IPS DF 6.9 (cell line): ENCODE measurements at regions not wholly inside any gene's neighbourhood (a gene's known extent, or its start where the extent isn't known, plus 50 kb on each side); places are given as distances from the start of the nearest gene placed in this dataset.

Experiments used
- DNase-seq: peaks from one replicate; pipeline ENCODE4 v3.0.0-alpha.2; 2013; ENCODE audit warnings: low read depth, low spot score
- H3K27ac ChIP-seq: one replicate; pipeline ENCODE4 v1.5.1; 2013; ENCODE audit warnings: low read length, control low read depth
- H3K27me3 ChIP-seq: 2 replicates; pipeline ENCODE4 v1.6.1; 2013; ENCODE audit warnings: mild to moderate bottlenecking, low read length; ENCODE audit not compliant: control insufficient read depth, insufficient read depth
- H3K36me3 ChIP-seq: 2 replicates; pipeline ENCODE4 v1.6.1; 2013; ENCODE audit warnings: low read length; ENCODE audit not compliant: control insufficient read depth, insufficient read depth
- H3K4me1 ChIP-seq: 2 replicates; pipeline ENCODE4 v1.6.1; 2013; ENCODE audit warnings: low read length; ENCODE audit not compliant: control insufficient read depth, insufficient read depth
- H3K4me3 ChIP-seq: 2 replicates; pipeline ENCODE4 v1.5.1; 2013; ENCODE audit warnings: mild to moderate bottlenecking, low read length
- H3K9me3 ChIP-seq: 2 replicates; pipeline ENCODE4 v1.6.1; 2013; ENCODE audit warnings: low read length, inconsistent platforms; ENCODE audit not compliant: control insufficient read depth, insufficient read depth
- WGBS: extraction: QIAGEN DNeasy Blood & Tissue Kit; methylation state at CpG from one replicate; pipeline ENCODE4 v1.1.7; 2013; ENCODE audit warnings: mixed read lengths, missing lambda C conversion rate; ENCODE audit not compliant: insufficient read length, insufficient coverage; 5-methylcytosine and 5-hydroxymethylcytosine counted together

DNA sequence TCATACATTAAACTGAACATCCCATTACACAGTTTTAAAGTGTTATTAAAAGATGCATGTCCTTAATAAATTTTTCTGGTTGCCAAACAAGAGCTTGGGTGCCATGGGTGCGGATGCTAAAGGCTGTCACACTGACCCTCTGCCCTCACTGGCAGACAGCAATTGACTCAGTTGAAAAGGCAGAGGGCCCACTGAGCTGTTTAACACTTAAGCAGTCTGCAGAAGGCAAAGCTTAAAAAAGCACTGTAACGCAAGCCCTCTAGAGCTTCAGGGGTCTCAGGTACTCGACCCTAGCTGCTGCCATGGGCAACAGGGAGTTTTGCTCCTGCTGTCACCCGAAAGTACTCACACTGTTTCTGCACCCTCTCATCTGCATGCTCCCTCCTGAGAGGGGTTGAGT lies 726.4 kb upstream of the TYRP1 start:
- no peak for DNase-seq
- Histone ChIP-seq H3K36me3 (no peaks in the 10 kb centered on the region), H3K27me3 (no peaks in the 10 kb centered on the region), H3K4me1 (no peaks in the 10 kb centered on the region), H3K9me3 (no peaks in the 10 kb centered on the region), H3K27ac (no peak overlapping the region), H3K4me3 (no peak overlapping the region)
- no CpG with 5 or more reads among the region's 4 CpGs for WGBS

DNA sequence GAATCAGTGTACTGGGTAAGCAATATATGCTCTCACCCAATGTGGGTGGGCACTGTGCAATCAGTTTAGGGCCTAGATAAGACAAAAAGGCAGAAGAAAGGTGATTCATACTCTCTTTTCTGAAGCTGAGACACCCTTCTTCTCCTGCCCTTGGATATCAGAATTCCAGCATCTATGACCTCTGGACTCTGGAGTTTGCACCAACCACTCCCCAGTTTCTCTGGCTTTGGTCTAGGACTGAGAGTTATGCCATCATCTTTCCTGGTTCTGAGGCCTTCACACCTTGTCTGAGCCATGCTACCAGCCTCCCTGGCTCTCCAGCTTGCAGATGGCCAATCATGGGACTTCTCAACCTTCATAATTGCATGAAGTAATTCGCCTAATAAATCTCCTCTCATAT lies 724.6 kb upstream of the TYRP1 start:
- Histone ChIP-seq H3K4me1 (no peaks in the 10 kb centered on the region), H3K36me3 (no peaks in the 10 kb centered on the region), H3K27me3 (no peaks in the 10 kb centered on the region), H3K4me3 (no peak overlapping the region), H3K9me3 (no peaks in the 10 kb centered on the region), H3K27ac (no peak overlapping the region)
- no peak for DNase-seq
- WGBS: 100% methylated on average over 1 of the region's 1 CpG

DNA sequence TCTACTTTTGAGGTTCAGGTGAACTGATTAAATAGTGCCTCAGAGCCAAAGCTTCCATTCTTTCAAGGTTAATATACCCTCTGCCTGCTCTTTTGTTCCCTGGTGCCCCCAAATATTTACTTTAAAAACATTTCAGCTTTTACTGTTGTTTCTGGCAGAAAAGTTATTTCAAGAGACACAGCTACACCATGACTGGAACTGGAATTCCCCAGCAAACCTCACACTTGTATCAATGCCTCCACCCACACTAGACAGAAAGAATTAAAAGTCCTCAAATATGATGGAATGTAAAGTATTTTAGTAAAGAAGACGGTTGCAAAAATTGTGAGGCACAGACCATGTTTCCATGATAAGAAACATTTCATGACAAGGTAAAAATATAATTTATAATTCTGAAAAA lies 720.2 kb upstream of the TYRP1 start:
- H3K4me1 ChIP-seq: no peaks in the 10 kb centered on the region
- H3K27ac ChIP-seq: no peak overlapping the region
- H3K27me3 ChIP-seq: no peaks in the 10 kb centered on the region
- no CpG with 5 or more reads among the region's 1 CpG for WGBS
- H3K4me3 ChIP-seq: no peak overlapping the region
- H3K36me3 ChIP-seq: no peaks in the 10 kb centered on the region
- DNase-seq: no peak
- no peaks in the 10 kb centered on the region for H3K9me3 ChIP-seq

- H3K27me3 ChIP-seq: no peaks in the 10 kb centered on the region
- WGBS: no CpG with 5 or more reads among the region's 1 CpG
- H3K27ac ChIP-seq: no peak overlapping the region
- no peaks in the 10 kb centered on the region for H3K9me3 ChIP-seq
- no peak overlapping the region for H3K4me3 ChIP-seq
- DNase-seq: no peak
- no peaks in the 10 kb centered on the region for H3K4me1 ChIP-seq
- no peaks in the 10 kb centered on the region for H3K36me3 ChIP-seq
These were observed 719.7 kb upstream of the TYRP1 start for GRCh38 chr9:11973511-11973910.

- Histone ChIP-seq H3K4me3 (no peak overlapping the region), H3K27me3 (no peaks in the 10 kb centered on the region), H3K27ac (no peak overlapping the region), H3K9me3 (no peaks in the 10 kb centered on the region), H3K4me1 (no peaks in the 10 kb centered on the region), H3K36me3 (no peaks in the 10 kb centered on the region)
- no CpG with 5 or more reads among the region's 1 CpG for WGBS
- no peak for DNase-seq
These were observed 700.3 kb upstream of the TYRP1 start for GRCh38 chr9:11992866-11993265.

DNA sequence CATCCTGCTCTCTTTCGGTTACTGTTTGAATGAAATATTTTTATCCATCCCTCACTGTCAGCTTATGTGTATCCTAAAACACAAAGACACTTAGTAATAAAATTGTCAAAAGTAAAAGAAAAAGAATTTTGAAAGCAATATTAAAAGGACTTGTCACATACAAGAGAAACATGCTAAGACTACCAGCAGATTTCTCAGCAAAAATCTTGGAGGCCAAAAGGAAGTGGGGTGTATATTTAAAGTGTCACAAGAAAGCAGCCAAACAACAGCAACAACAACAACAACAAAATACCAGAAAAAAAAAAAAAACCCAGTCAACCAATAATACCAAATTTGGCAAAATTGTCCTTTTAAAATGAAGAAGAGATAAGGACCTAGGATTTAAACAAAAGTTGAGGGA lies 678.7 kb upstream of the TYRP1 start:
- WGBS: no CpG with 5 or more reads among the region's 1 CpG
- no peaks in the 10 kb centered on the region for H3K4me1 ChIP-seq
- H3K27ac ChIP-seq: no peak overlapping the region
- H3K27me3 ChIP-seq: no peaks in the 10 kb centered on the region
- no peaks in the 10 kb centered on the region for H3K9me3 ChIP-seq
- H3K36me3 ChIP-seq: no peaks in the 10 kb centered on the region
- no peak for DNase-seq
- H3K4me3 ChIP-seq: no peak overlapping the region

- H3K9me3 ChIP-seq: peaks cover 2% of the 10 kb centered on the region; the same call in 1 of the 2 replicates
- no peak overlapping the region for H3K27ac ChIP-seq
- H3K36me3 ChIP-seq: no peaks in the 10 kb centered on the region
- no peaks in the 10 kb centered on the region for H3K4me1 ChIP-seq
- no peak for DNase-seq
- H3K27me3 ChIP-seq: no peaks in the 10 kb centered on the region
- no CpG with 5 or more reads among the region's 8 CpGs for WGBS
- no peak overlapping the region for H3K4me3 ChIP-seq
These were observed 639.0 kb upstream of the TYRP1 start for GRCh38 chr9:12054235-12054634.

GRCh38 chr9:12056874-12057273 lies 636.3 kb upstream of the TYRP1 start:
- Histone ChIP-seq H3K4me1 (no peaks in the 10 kb centered on the region), H3K4me3 (no peak overlapping the region), H3K9me3 (peaks cover 2% of the 10 kb centered on the region; the same call in 1 of the 2 replicates), H3K36me3 (no peaks in the 10 kb centered on the region), H3K27ac (no peak overlapping the region), H3K27me3 (no peaks in the 10 kb centered on the region)
- DNase-seq: no peak
- no CpG with 5 or more reads among the region's 2 CpGs for WGBS

DNA sequence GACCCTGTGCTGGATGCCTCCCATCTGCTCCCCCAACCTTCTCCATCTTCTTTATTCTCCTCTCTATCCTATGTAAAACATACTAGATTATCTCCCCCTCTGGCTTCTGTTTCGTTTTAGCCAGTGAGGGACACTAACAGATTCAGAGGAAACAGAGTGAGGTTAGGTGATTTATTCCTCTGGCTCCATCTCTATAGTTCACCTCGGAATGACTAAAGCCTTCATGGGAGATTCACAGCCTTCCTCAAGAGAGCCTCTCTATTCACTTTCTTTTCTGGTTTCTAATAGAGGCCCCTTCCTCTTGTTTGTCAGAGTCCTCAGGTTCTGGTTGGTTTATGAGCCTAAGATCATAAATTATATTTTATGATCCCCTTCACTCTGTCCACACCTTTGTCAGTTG lies 633.1 kb upstream of the TYRP1 start:
- no peaks in the 10 kb centered on the region for H3K27me3 ChIP-seq
- H3K9me3 ChIP-seq: no peaks in the 10 kb centered on the region
- no CpG with 5 or more reads among the region's 2 CpGs for WGBS
- H3K4me3 ChIP-seq: no peak overlapping the region
- H3K27ac ChIP-seq: no peak overlapping the region
- no peaks in the 10 kb centered on the region for H3K36me3 ChIP-seq
- H3K4me1 ChIP-seq: no peaks in the 10 kb centered on the region
- no peak for DNase-seq

- DNase-seq: no peak
- Histone ChIP-seq H3K4me3 (no peak overlapping the region), H3K27ac (no peak overlapping the region), H3K36me3 (no peaks in the 10 kb centered on the region), H3K27me3 (no peaks in the 10 kb centered on the region), H3K4me1 (no peaks in the 10 kb centered on the region), H3K9me3 (no peaks in the 10 kb centered on the region)
- WGBS: no CpG with 5 or more reads among the region's 2 CpGs
These were observed 632.4 kb upstream of the TYRP1 start for GRCh38 chr9:12060811-12061210.

- Histone ChIP-seq H3K27me3 (no peaks in the 10 kb centered on the region), H3K36me3 (no peaks in the 10 kb centered on the region), H3K9me3 (no peaks in the 10 kb centered on the region), H3K27ac (no peak overlapping the region), H3K4me3 (no peak overlapping the region), H3K4me1 (no peaks in the 10 kb centered on the region)
- DNase-seq: no peak
- WGBS: no CpG with 5 or more reads among the region's 3 CpGs
These were observed 628.1 kb upstream of the TYRP1 start for GRCh38 chr9:12065050-12065449.
